GM20000 (cell line): ENCODE measurements at regions not wholly inside any gene's neighbourhood (a gene's known extent, or its start where the extent isn't known, plus 50 kb on each side); places are given as distances from the start of the nearest gene placed in this dataset.

Experiments used
- DNase-seq: peaks from one replicate; pipeline ENCODE4 v3.0.0; 2012; ENCODE audit warnings: low spot score
- CTCF ChIP-seq: IDR thresholded peaks from 2 replicates; pipeline ENCODE4 v1.5.1; 2012; ENCODE audit warnings: mild to moderate bottlenecking, control low read depth; ENCODE audit errors: extremely low read depth, missing control alignments

- TF ChIP-seq CTCF, result no peak
- DNase-seq, result no peak
These were observed 72.9 kb upstream of the ANO1 start for GRCh38 chr11:70005107-70005818.

GRCh38 chr11:70007796-70008195, 70.3 kb upstream of the ANO1 start:
- TF ChIP-seq CTCF, result no peak
- no peak for DNase-seq

- DNase-seq, result no peak
- no peak for TF ChIP-seq CTCF
These were observed 67.3 kb upstream of the ANO1 start for GRCh38 chr11:70010774-70011173.

- DNase-seq, result no peak
- TF ChIP-seq CTCF, result no peak
These were observed 65.9 kb upstream of the ANO1 start for GRCh38 chr11:70012134-70012733.

- TF ChIP-seq CTCF, result no peak
- DNase-seq, result no peak
These were observed 63.8 kb upstream of the ANO1 start for GRCh38 chr11:70014291-70014690.

GRCh38 chr11:70016666-70017367, 61.3 kb upstream of the ANO1 start:
- no peak for TF ChIP-seq CTCF
- no peak for DNase-seq

- DNase-seq, result no peak
- TF ChIP-seq CTCF, result no peak
These were observed 59.3 kb upstream of the ANO1 start for GRCh38 chr11:70018816-70019215.
